ENCODE measurements at regions not wholly inside any gene's neighbourhood (a gene's known extent, or its start where the extent isn't known, plus 50 kb on each side); places are given as distances from the start of the nearest gene placed in this dataset.
"Not testable (repeated sequence)": the region's sequence is repeated elsewhere in the genome, so short reads cannot be mapped to it uniquely, and the experiment has no call there.

DNA sequence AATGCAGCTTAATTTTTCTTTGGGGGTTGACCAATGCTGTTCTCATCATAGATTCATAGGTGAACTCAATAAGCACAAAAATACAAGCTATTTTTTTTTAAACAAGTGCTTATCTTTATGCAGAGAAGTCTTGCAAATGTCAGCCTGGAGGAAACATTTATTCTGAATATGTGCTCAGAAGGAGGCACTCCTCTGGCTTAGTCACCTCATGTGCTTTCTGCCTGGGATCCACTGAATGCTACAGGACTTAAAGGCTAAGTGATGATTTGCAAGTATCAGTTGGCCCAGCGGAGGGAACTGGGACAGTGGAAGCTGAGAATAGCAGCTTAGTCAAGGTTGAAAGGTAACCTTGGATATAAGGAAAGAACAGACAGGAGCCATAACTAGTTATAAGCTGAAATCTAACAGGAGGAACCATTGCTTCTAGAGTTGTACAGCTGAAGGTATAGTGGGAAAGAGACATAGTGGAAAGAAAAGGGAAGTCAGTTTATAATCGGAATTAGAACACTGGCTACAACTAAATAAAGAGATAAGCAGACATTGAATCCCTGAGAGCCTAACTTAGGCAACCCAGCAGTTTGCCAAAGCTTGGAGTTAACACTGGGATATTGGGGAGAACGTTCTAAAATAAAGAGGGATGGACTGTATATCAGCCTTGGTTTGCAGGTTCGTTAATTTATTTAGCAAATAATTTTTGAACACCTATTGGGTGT lies 488.7 kb downstream of the SUCLG1 start:
- DNase-seq (ENCODE audit: low read depth in 2 of 2): no peak

DNA sequence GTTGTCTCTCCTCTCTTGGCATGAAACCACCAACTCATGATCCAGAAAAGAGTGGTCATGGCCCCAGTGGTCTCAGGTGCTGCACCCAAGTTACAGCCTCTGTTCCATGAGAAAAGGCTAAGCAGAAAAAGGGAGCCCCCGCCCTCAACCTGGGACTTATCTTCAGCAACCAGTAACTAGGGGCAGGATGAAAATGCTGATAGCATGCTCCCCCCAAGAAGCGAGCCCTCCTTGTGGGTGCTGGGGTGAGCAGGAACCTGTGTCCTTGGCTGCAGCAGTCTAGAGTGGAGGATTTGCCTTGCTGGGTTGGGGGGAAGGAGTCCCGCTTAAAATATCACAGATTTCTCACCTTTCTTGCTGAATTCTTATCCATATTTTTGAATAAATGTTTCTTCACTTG lies 490.0 kb downstream of the SUCLG1 start:
- no peak for DNase-seq (ENCODE audit: low read depth in 2 of 2)

DNA sequence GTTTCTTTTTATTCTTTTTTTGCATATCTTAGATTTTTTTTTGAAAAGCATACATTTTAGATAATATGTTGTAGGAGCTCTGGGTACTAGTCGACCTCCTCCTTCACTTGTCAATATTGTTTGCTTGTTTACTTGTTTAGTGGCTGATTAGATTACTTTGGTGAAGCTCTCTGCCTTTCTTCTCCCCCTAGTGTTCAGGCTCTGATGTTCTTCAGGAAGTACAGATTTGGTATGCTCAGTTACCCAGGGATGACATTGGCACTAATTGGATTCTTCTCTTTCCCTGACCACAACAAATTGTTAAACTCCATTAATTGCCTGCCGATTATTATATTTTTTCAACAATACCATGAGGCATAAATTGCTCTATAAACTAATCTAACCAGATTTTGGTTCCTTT lies 491.2 kb downstream of the SUCLG1 start:
- DNase-seq (ENCODE audit: low read depth in 2 of 2): no peak

DNA sequence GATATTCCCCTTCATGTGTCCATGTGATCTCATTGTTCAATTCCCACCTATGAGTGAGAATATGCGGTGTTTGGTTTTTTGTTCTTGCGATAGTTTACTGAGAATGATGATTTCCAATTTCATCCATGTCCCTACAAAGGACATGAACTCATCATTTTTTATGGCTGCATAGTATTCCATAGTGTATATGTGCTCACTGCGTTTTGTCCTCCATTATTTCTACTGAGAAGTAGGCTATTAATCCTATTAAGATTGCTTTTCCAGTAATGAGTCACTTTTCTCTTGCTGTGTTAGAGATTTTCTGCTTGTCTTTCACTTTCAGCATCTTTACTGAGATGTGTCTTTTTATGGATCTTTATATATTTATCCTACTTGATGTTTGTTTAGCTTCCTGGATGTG lies 492.1 kb downstream of the SUCLG1 start:
- DNase-seq (ENCODE audit: low read depth in 2 of 2): not testable (repeated sequence)

DNA sequence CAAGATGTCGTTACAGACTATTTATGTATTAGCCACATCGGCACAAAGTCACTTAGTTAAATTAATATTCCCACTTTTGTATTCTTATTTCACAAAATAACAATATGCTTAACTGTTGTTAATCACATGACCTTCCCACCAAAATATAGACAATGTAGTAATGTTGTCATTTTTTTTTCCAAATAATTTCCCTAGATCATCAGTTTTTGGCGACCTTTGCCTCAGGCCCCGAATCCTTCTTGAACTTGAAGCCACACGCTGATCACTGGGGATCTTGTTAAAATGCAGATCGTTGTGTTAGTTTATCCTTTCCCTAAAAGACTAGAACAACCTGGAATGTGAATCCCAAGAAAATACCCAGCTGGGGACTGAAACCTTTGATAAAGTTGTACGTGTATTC lies 497.6 kb downstream of the SUCLG1 start:
- DNase-seq (ENCODE audit: low read depth in 2 of 2): no peak

DNA sequence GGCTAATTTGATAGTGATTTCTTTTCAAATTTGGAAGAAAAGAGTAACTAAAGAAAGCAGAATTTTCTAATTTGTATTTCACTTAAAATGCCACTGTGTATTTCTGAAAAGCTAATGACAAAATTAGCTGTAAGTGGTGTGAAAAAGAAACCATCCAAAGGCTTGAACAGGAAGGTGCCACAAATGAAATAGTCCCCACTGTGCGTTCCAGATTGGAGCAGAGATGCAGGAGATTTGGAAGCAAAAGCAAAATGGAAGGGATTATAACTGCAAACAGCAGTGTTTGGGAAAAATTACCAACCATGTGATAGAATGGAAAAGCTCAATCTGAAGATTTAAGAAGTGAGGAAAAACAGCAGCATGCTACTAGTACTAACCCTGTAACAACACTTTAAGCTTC lies 498.7 kb downstream of the SUCLG1 start:
- DNase-seq (ENCODE audit: low read depth in 2 of 2): no peak

DNA sequence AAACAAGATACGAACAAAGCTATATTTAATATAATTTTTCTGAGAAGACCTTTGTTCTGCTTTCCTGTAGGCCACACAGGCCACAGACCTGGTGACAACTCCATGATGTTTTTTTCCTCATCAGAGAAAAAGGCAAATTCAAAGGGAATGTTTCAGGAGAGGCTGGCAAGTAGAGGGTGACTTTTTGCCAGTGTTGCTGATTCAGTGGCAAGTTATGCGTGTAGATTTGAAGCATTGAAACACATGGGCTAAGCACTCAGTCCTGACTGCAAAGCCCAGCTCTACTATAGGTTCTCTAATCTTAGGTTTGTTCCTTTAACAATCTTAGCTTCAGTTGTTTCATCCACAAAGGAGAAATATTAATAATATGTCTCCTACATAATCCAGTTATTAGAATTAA lies 499.8 kb downstream of the SUCLG1 start:
- no peak for DNase-seq (ENCODE audit: low read depth in 2 of 2)

DNA sequence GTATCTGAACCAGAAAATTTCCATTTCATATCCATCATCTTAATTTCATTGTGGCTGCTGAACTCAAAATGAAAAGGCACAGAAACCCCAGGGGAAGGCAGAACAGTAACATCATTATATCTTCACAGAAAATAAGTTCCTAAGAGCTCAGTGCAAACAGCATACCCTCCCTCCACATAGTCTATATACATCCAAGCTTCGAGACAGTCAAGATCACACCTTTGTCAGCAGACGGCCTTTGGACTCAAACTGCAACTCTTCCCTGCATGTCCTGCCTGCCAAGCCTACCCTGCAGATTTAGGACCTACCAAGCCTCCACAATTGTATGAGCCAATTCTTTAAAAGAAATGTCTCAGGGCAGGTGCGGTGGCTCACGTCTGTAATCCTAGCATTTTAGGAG lies 502.1 kb downstream of the SUCLG1 start:
- no peak for DNase-seq (ENCODE audit: low read depth in 2 of 2)

DNA sequence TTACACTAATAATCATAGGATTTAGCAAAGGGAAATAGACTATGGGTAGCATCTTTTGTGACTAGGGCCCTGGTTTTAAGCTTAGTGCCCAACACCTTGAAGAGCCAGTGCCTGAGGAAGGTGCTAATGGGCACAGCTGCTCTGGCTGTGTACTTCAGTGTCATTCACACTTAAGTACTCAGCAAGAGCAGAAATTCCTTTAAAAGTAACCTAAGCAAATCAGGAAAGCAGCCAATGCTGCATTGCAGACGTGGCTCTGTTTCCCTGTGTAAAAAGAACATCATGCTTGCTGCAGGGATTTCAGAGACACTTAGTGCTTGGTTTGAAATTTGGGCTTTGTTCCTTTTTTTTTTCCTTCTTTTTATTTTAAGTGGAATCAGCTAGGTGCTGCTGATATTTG lies 505.4 kb downstream of the SUCLG1 start:
- no peak for DNase-seq (ENCODE audit: low read depth in 2 of 2)

DNA sequence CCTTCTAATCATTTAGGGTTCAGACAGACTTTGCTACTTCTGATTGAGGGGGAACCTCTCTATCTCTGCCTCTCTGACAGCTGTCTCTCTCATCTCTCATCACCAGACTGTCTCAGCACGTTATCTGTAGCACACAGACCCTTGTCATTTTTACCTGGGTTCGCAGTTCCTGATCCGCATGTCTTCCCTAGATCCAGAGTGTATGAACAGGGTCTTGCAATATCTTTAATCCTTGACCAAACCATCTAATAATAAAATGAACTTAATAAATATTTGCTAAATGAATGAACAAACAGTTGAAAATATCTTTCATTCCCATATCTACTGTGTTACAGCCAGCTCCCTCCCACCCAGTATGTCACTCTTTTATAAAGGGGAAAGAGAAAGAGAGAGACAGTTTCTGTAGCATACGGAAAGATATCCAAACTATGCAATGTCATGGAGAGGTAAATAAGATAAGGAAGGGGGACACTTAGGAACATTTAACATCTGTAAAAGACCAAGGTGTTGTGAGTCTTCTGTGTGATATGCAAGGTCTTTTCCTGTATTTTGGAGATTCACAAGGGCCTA lies 507.6 kb downstream of the SUCLG1 start:
- DNase-seq (ENCODE audit: low read depth in 2 of 2): no peak

DNA sequence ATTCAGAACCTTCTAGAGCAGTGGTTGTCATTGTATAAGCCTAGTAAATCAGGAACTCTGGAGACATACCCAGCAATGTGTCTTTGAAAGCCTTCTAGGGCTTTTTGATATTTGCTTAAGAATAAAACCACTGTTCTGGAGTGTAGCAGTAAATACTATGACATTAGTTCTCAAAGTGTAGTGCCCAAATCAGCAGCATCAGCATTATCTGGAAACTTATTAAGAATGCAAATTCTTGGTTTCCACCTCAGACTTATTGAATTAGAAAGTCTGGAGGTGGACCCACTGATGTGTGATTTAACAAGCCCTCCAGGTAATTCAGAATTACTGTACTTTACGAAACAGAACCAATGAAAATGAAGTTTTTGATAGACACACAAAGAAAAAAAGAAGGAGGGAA lies 509.7 kb downstream of the SUCLG1 start:
- DNase-seq (ENCODE audit: low read depth in 2 of 2): no peak

DNA sequence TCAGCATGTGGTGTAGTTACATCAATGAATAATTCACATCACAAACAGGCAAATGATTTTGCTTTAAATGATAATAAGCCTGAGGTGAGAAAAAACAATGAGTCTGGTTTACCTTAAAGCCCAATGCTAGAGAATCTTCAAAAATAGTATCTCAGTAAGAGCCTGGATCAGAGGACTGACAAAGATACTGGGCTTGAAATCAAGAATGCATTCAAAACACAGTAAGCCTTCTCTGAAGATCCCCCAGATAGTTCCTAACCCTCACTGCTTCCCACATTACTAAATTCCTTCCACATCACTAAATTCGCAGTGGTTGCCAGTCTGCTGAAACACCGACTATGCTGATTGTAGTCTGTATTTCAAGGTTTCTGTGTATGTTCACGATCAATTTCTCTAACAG lies 514.9 kb downstream of the SUCLG1 start:
- DNase-seq (ENCODE audit: low read depth in 2 of 2): no peak

DNA sequence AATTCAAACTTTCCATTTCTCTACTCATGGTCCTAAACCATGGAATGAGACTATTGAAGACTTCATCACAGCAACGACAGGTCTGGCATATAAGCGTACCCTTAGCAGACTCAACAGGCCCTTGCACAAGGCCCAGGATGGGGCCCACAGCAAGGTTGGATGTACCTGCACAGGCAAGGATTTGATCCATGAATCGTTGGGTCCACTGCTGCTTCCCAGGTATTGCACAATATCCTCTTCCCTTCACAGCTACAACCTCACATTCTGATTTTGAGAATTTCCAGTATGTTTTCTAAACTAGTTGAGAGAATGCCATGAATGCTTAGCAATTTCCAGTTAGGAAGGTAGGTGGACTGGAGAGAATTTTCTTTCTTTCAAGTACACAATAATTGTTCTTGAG lies 515.8 kb downstream of the SUCLG1 start:
- DNase-seq (ENCODE audit: low read depth in 2 of 2): no peak

DNA sequence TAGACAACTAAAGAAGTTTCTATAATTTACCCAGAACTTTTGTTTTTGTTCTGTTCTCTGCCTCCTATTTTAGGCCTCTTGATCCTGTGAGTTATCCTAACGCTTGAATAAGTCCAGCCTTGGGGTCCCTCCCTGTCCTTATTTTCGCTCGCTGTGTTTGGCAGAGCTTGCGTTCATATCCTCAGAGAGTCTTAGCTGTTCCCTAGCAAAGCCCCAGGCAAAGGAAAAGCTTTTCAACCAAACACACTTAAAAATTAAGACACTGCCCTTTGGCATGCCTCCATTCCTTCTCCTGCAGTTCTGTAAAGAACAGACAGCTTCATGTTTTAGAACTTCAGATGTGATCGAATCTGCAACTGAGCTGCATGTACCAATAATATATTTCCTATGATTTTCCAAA lies 517.2 kb downstream of the SUCLG1 start:
- no peak for DNase-seq (ENCODE audit: low read depth in 2 of 2)

DNA sequence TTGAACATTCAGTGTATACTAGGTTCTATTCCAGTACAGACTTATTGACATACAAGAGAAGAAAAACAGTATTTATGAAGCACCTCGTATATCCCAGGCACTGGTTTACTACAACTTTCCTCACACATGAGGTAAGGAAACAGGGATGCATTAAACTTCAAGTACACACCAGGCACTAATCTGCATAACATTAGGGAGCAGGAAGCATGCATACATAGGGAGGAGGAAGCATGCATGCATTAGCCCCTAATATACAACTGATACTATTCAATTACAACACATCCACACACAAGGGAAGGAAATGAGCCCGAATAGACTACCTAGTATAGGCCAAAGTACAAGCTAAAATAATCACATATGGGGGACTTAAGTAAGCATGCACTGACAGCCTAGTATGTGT lies 525.3 kb downstream of the SUCLG1 start:
- DNase-seq (ENCODE audit: low read depth in 2 of 2): no peak

DNA sequence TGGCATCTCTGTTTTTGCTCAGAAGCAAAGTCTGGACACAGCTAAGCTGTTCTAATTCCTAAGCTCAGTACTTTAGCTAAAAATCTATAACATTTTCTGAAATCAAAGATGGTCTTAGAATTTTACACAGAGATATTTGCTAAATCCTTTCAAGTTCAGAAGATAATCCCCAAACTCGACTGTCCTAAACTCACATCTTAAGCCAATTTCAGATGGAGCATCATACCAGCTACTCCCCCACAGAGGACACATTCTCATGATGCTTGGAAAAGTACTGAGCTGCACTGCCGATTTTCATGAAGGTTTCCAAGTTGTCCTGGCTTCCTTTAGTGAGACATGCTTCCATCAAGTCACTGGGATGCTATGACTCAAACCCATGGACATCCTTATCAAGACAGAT lies 535.5 kb downstream of the SUCLG1 start:
- DNase-seq (ENCODE audit: low read depth in 2 of 2): no peak

DNA sequence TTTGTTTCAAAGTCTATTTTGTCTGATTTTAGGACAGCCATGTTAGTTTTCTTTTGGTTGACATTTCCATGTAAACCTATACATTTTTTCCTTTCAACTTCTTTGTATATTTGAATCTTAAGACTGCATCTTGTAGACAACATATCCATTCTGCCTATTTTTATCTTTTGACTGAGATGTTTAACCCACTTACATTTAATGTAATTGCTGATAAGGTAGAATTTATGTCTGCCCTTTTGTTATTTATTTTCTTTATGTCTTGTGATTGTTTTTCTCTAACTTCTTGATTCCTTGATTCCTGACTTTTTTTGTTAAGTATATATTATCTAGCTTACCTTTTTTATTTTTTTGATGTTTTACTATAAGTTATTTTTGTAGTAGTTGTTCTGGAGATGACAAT lies 542.5 kb downstream of the SUCLG1 start:
- no peak for DNase-seq (ENCODE audit: low read depth in 2 of 2)

DNA sequence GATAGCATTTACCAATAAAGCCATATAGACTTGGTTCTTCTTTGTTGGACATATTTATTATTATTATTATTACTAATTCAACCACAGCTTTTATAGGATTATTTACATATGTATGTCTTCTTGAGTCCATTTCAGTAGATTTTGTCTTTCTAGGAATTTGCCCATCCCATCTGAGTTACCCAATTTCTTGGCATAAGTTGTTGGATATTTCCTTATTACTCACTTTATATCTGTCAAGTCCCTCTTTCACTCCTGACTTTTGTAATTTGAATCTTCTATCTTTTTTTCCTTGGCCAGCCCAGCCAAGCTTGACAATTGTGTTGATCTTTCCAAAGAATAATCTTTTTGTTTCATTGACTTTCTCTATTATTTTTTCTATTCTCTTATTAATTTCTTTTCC lies 543.7 kb downstream of the SUCLG1 start:
- no peak for DNase-seq (ENCODE audit: low read depth in 2 of 2)

DNA sequence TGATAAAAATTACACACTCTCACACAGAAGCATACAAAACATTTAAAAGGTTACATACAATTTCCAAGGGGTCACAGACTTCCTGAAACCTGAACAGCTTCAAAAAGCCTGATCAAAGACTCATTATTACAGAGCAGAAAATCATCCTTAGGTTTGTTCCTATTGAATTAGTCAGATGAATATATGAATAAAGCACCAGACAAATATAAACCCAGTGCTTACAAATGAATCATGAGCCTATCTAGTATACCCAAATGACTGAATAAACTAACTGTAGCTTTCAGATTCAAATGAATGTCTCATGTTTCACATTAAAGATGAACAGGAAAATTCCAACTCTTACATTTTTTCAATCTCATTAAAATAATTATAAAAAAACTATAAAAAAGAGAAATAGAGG lies 550.3 kb downstream of the SUCLG1 start:
- DNase-seq (ENCODE audit: low read depth in 2 of 2): no peak

DNA sequence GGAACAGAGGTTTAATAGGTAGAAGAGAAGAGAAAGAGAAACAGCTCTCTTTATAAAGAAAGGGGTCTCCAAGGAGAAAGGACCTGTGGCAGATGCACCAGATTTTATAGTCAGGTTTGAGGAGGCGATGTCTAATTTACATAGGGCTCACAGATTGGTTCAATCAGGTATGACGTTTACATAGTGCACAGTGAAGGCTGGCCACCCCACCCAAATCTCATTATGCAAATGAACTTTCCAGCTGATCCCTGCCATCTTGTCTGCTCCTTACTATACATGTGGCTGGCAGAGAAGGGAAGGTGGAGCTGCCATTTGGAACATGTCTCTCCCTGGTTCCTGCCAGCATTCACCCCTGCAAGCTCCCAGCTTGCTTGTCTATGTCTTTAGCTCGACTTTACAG lies 557.8 kb downstream of the SUCLG1 start:
- DNase-seq (ENCODE audit: low read depth in 2 of 2): no peak

DNA sequence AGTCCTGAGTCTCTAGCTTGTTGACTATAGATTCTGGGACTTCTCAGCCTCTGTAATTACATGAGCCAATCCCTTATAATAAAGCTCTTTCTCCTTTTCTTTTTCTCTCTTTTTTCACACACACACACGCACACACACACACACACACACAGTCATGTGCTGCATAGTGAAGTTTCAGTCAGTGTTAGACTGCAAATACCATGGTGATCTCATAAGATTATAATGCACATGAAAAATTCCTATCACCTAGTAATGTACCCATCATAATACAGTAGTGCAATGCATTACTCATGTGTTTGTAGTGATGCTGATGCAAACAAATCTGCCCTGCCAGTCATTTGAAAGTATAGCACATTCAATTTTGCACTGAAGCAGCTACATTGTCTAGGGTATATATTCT lies 558.2 kb downstream of the SUCLG1 start:
- peak; percentile 62 to 63 for DNase-seq (ENCODE audit: low read depth in 2 of 2)

DNA sequence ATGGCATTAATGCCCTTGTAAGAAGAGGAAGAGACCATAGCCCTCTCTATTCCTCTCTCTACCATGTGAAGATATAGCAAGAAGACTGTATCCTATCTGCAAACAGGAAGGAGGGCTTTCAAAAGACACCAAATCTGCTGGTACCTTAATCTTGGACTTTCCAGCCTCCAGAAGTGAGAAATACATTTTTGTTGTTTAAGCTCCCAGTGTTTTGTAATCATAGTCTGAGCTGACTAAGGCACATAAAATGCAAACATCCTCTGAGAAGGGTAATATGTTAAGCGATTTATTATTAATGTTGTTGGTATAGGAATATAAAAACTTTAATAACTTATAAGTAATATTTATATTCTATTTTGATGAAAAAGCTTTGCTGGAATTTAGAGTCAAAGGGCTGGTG lies 559.8 kb downstream of the SUCLG1 start:
- DNase-seq (ENCODE audit: low read depth in 2 of 2): no peak

DNA sequence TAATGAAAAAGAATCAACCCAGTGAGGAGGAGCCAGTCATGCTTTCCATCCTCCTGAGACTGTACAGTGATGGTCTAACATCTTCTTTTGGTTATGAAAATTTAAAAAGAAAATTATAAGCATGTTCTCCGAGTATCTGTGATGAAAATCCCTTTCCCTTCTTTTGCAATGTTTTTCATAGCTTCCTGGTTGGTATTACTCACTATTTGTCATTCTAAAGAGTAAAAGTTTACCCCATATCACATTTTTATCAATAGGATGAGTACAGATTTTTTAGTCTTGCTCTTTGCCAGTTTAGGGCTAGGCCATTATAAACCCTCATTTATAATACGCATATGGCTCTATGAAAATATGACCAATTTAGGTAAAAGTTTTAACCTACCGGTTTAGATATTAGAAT lies 564.1 kb downstream of the SUCLG1 start:
- DNase-seq (ENCODE audit: low read depth in 2 of 2): no peak

DNA sequence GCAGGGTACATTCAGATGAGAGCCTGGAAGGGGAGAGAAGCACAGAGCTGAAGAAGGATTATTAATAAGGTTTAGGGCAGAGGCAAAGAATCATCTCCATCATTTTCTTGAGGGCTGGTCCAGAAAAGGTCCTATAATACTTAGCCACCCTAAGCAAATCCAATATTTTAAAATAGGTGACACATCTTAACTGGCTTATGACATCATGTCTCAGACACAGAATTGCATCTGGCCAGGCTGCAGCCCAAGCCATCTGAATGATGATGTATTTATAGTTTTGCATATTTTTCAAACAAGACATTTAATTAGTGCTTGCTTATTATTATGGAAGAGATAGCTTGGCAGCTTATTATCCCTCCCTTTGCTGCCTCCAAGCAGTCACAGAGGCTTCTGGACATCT lies 571.3 kb downstream of the SUCLG1 start:
- DNase-seq (ENCODE audit: low read depth in 2 of 2): no peak
